DMS79 (cell line): ENCODE measurements at regions not wholly inside any gene's neighbourhood (a gene's known extent, or its start where the extent isn't known, plus 50 kb on each side); places are given as distances from the start of the nearest gene placed in this dataset.
"Not testable (repeated sequence)": the region's sequence is repeated elsewhere in the genome, so short reads cannot be mapped to it uniquely, and the experiment has no call there.

Source experiments
- DNase-seq: peaks from one replicate; lab custom pipeline; 2025; lab: John Stamatoyannopoulos, UW

GRCh38 chr4:135434936-135435335 lies 1233.3 kb upstream of the PABPC4L start:
- no peak for DNase-seq

GRCh38 chr4:135429528-135429927 lies 1227.9 kb upstream of the PABPC4L start:
- no peak for DNase-seq

GRCh38 chr4:135418353-135418752 lies 1216.8 kb upstream of the PABPC4L start:
- DNase-seq = no peak

GRCh38 chr4:135412213-135412612 lies 1210.6 kb upstream of the PABPC4L start:
- DNase-seq = no peak

GRCh38 chr4:135411251-135411650 lies 1209.7 kb upstream of the PABPC4L start:
- no peak for DNase-seq

- not testable (repeated sequence) for DNase-seq
These were observed 1207.7 kb upstream of the PABPC4L start for GRCh38 chr4:135409261-135409660.

GRCh38 chr4:135408109-135408508 lies 1206.5 kb upstream of the PABPC4L start:
- no peak for DNase-seq

- not testable (repeated sequence) for DNase-seq
These were observed 1205.0 kb upstream of the PABPC4L start for GRCh38 chr4:135406597-135406996.

- DNase-seq = no peak
These were observed 1184.4 kb upstream of the PABPC4L start for GRCh38 chr4:135385830-135386581.

- no peak for DNase-seq
These were observed 1182.0 kb upstream of the PABPC4L start for GRCh38 chr4:135383356-135384288.

- DNase-seq = no peak
These were observed 1180.8 kb upstream of the PABPC4L start for GRCh38 chr4:135382280-135382959.

- DNase-seq = no peak
These were observed 1170.5 kb upstream of the PABPC4L start for GRCh38 chr4:135372131-135372530.

GRCh38 chr4:135371137-135371536 lies 1169.5 kb upstream of the PABPC4L start:
- DNase-seq = no peak

GRCh38 chr4:135368831-135369230 lies 1167.2 kb upstream of the PABPC4L start:
- no peak for DNase-seq

GRCh38 chr4:135365065-135365464 lies 1163.5 kb upstream of the PABPC4L start:
- no peak for DNase-seq

- no peak for DNase-seq
These were observed 1157.5 kb upstream of the PABPC4L start for GRCh38 chr4:135359128-135359527.

- no peak for DNase-seq
These were observed 1155.5 kb upstream of the PABPC4L start for GRCh38 chr4:135357091-135357490.

GRCh38 chr4:135354876-135355275 lies 1153.3 kb upstream of the PABPC4L start:
- no peak for DNase-seq

- no peak for DNase-seq
These were observed 1151.4 kb upstream of the PABPC4L start for GRCh38 chr4:135353008-135353407.

GRCh38 chr4:135344492-135344891 lies 1142.9 kb upstream of the PABPC4L start:
- no peak for DNase-seq

GRCh38 chr4:135338181-135338580 lies 1136.6 kb upstream of the PABPC4L start:
- no peak for DNase-seq

GRCh38 chr4:135325264-135325663 lies 1123.7 kb upstream of the PABPC4L start:
- no peak for DNase-seq
